Vagina (tissue), 2 donors: ENCODE measurements at regions not wholly inside any gene's neighbourhood (a gene's known extent, or its start where the extent isn't known, plus 50 kb on each side); places are given as distances from the start of the nearest gene placed in this dataset.

Experiments used
- DNase-seq, 2 donors: peaks; one replicate each; pipeline ENCODE4 v3.0.0-alpha.2; 2017; ENCODE audit errors: extremely low spot score in 2 of 2
- H3K27ac ChIP-seq: fragments of 200-600 bp; sonication (generic); one replicate; pipeline ENCODE4 v1.5.1; 2019
- H3K27me3 ChIP-seq: fragments of 200-600 bp; sonication (generic); one replicate; pipeline ENCODE4 v1.5.1; 2019
- H3K36me3 ChIP-seq, 2 donors: fragments of 200-600 bp; sonication (generic); one replicate each; pipeline ENCODE4 v1.5.1; 2017 to 2019
- H3K4me1 ChIP-seq: fragments of 200-600 bp; sonication (generic); one replicate; pipeline ENCODE4 v1.5.1; 2019
- H3K4me3 ChIP-seq, 2 donors: fragments of 200-600 bp; sonication (generic); 1 replicate in 1 of 2; 2 replicates in 1 of 2; pipeline ENCODE4 v1.5.1; 2016 to 2019
- H3K9me3 ChIP-seq: fragments of 200-600 bp; sonication (generic); one replicate; pipeline ENCODE4 v1.5.1; 2019
- POLR2A ChIP-seq, 2 donors: fragments of 450-650 bp; IDR thresholded peaks; one replicate each; pipeline ENCODE4 v1.6.1; 2017; ENCODE audit warnings: antibody characterized with exemption in 2 of 2, mild to moderate bottlenecking in 2 of 2, moderate library complexity in 2 of 2
- POLR2AphosphoS5 ChIP-seq, 2 donors: sonication (generic); formaldehyde crosslinking; IDR thresholded peaks; one replicate each; pipeline ENCODE4 v1.9.0; 2017; ENCODE audit warnings: antibody characterized with exemption in 2 of 2, mild to moderate bottlenecking in 2 of 2, low read depth in 1 of 2; ENCODE audit not compliant: insufficient read depth in 1 of 2
- intact Hi-C: fragments of 100-400 bp; cut with DNase I; formaldehyde crosslinking; loops from one replicate; pipeline ENCODE4 v1.15.1; 2023
- TF ChIP-seq, protein P1 (sequence below), 3 experiments: fragments of 450-650 bp in 2 of 3; fragments of 200-600 bp in 1 of 3; sonication (generic) in 1 of 3; IDR thresholded peaks; one replicate each; pipeline ENCODE4 v1.5.1; 2017 to 2019; ENCODE audit warnings: antibody characterized with exemption in 3 of 3, mild to moderate bottlenecking in 2 of 3, moderate library complexity in 2 of 3

- intact Hi-C loops: no loop called here
- TF ChIP-seq POLR2AphosphoS5 (IDR thresholded peaks at IDR 0.05; ENCODE audit: insufficient read depth in 1 of 2, low read depth in 1 of 2): no peak
- no peak for TF ChIP-seq POLR2A (IDR thresholded peaks at IDR 0.05)
- TF ChIP-seq, protein P1, sequence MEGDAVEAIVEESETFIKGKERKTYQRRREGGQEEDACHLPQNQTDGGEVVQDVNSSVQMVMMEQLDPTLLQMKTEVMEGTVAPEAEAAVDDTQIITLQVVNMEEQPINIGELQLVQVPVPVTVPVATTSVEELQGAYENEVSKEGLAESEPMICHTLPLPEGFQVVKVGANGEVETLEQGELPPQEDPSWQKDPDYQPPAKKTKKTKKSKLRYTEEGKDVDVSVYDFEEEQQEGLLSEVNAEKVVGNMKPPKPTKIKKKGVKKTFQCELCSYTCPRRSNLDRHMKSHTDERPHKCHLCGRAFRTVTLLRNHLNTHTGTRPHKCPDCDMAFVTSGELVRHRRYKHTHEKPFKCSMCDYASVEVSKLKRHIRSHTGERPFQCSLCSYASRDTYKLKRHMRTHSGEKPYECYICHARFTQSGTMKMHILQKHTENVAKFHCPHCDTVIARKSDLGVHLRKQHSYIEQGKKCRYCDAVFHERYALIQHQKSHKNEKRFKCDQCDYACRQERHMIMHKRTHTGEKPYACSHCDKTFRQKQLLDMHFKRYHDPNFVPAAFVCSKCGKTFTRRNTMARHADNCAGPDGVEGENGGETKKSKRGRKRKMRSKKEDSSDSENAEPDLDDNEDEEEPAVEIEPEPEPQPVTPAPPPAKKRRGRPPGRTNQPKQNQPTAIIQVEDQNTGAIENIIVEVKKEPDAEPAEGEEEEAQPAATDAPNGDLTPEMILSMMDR (IDR thresholded peaks at IDR 0.05): no peak
- Histone ChIP-seq H3K27ac (no peak overlapping the region), H3K4me3 (no peak overlapping the region), H3K27me3 (no peaks in the 10 kb centered on the region), H3K4me1 (no peaks in the 10 kb centered on the region), H3K9me3 (no peaks in the 10 kb centered on the region), H3K36me3 (no peaks in the 10 kb centered on the region)
- DNase-seq: no peak
Measured at GRCh38 chr18:38023871-38024270, 458.3 kb upstream of the CELF4 start.

DNA sequence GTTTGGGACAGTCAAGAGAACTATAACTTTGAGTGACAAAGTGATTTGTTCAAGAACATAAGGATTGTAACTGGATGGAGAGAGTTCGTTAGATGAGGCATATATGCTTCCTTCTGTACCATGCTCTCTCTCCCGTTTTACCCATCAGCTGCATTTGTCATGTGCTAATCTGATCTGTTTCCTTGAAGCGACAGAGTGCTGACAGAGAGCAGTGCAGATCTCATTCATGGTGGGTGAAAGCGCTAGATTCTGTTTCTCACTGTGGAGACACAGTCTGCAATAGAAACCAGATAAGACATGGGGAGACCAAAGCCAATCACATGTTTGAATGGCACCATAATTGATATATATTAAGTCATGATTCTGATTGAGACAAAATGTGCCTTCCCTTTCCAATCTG, 456.6 kb upstream of the CELF4 start:
- intact Hi-C loops: no loop called here
- Histone ChIP-seq H3K9me3 (no peaks in the 10 kb centered on the region), H3K27me3 (no peaks in the 10 kb centered on the region), H3K27ac (no peak overlapping the region), H3K4me3 (no peak overlapping the region), H3K36me3 (no peaks in the 10 kb centered on the region), H3K4me1 (no peaks in the 10 kb centered on the region)
- TF ChIP-seq, protein P1 (IDR thresholded peaks at IDR 0.05): no peak
- no peak for TF ChIP-seq POLR2A (IDR thresholded peaks at IDR 0.05)
- TF ChIP-seq POLR2AphosphoS5 (IDR thresholded peaks at IDR 0.05; ENCODE audit: insufficient read depth in 1 of 2, low read depth in 1 of 2): no peak
- no peak for DNase-seq

- DNase-seq: no peak
- H3K27ac ChIP-seq: no peak overlapping the region
- no peaks in the 10 kb centered on the region for H3K27me3 ChIP-seq
- H3K4me3 ChIP-seq: no peak overlapping the region
- TF ChIP-seq POLR2A (IDR thresholded peaks at IDR 0.05) (no peak), POLR2AphosphoS5 (IDR thresholded peaks at IDR 0.05; ENCODE audit: insufficient read depth in 1 of 2, low read depth in 1 of 2) (no peak)
- TF ChIP-seq, protein P1 (IDR thresholded peaks at IDR 0.05): no peak
- intact Hi-C loops: no loop called here
- no peaks in the 10 kb centered on the region for H3K36me3 ChIP-seq
- H3K9me3 ChIP-seq: no peaks in the 10 kb centered on the region
- H3K4me1 ChIP-seq: no peaks in the 10 kb centered on the region
Measured at GRCh38 chr18:38019292-38019691, 453.7 kb upstream of the CELF4 start.

- no peak for DNase-seq
- Histone ChIP-seq H3K4me3 (no peak overlapping the region), H3K27me3 (no peaks in the 10 kb centered on the region), H3K9me3 (no peaks in the 10 kb centered on the region), H3K4me1 (no peaks in the 10 kb centered on the region), H3K36me3 (no peaks in the 10 kb centered on the region), H3K27ac (no peak overlapping the region)
- intact Hi-C loops: no loop called here
- TF ChIP-seq, protein P1 (IDR thresholded peaks at IDR 0.05): no peak
- TF ChIP-seq POLR2A (IDR thresholded peaks at IDR 0.05) (no peak), POLR2AphosphoS5 (IDR thresholded peaks at IDR 0.05; ENCODE audit: insufficient read depth in 1 of 2, low read depth in 1 of 2) (no peak)
Measured at GRCh38 chr18:38010971-38011857, 445.6 kb upstream of the CELF4 start.

GRCh38 chr18:38010037-38010436, 444.4 kb upstream of the CELF4 start:
- no peak for TF ChIP-seq POLR2A (IDR thresholded peaks at IDR 0.05)
- TF ChIP-seq, protein P1 (IDR thresholded peaks at IDR 0.05): no peak
- TF ChIP-seq POLR2AphosphoS5 (IDR thresholded peaks at IDR 0.05; ENCODE audit: insufficient read depth in 1 of 2, low read depth in 1 of 2): no peak
- Histone ChIP-seq H3K36me3 (no peaks in the 10 kb centered on the region), H3K4me3 (no peak overlapping the region), H3K27me3 (no peaks in the 10 kb centered on the region), H3K4me1 (no peaks in the 10 kb centered on the region), H3K27ac (no peak overlapping the region), H3K9me3 (no peaks in the 10 kb centered on the region)
- intact Hi-C loops: no loop called here
- DNase-seq: no peak
